Fibroblast of villous mesenchyme (primary cell): ENCODE measurements at regions not wholly inside any gene's neighbourhood (a gene's known extent, or its start where the extent isn't known, plus 50 kb on each side); places are given as distances from the start of the nearest gene placed in this dataset.
A peak's percentile ranks its signal among the peaks of the same experiment; 100 is the strongest.
"Not testable (repeated sequence)": the region's sequence is repeated elsewhere in the genome, so short reads cannot be mapped to it uniquely, and the experiment has no call there.

Source experiments
- DNase-seq: peaks from one replicate; pipeline ENCODE4 v3.0.0-alpha.2; 2010; ENCODE audit warnings: low read depth
- H3K4me3 ChIP-seq: 2 replicates; pipeline ENCODE4 v1.5.1; 2011; ENCODE audit warnings: low read depth, mild to moderate bottlenecking, low read length
- CTCF ChIP-seq: IDR thresholded peaks from 2 replicates; pipeline ENCODE4 v1.5.1; 2012; ENCODE audit warnings: low read depth, mild to moderate bottlenecking, low read length; ENCODE audit not compliant: insufficient read depth

GRCh38 chrX:50967736-50968135, 57.2 kb downstream of the BMP15 start:
- no peak overlapping the region for H3K4me3 ChIP-seq
- TF ChIP-seq CTCF, result no peak
- DNase-seq, result no peak

- H3K4me3 ChIP-seq, DNase-seq: not testable (repeated sequence)
Observed at GRCh38 chrX:50968871-50969635, 58.5 kb downstream of the BMP15 start.

- H3K4me3 ChIP-seq, result no peak overlapping the region
- no peak for DNase-seq
- TF ChIP-seq CTCF, result no peak
Observed at GRCh38 chrX:50971395-50971794, 60.9 kb downstream of the BMP15 start.

GRCh38 chrX:50973199-50973598, 62.7 kb downstream of the BMP15 start:
- H3K4me3 ChIP-seq, result no peak overlapping the region
- no peak for TF ChIP-seq CTCF
- no peak for DNase-seq

- H3K4me3 ChIP-seq, result no peak overlapping the region
- no peak for DNase-seq
- TF ChIP-seq CTCF, result no peak
Observed at GRCh38 chrX:50978920-50979682, 68.6 kb downstream of the BMP15 start.

DNA sequence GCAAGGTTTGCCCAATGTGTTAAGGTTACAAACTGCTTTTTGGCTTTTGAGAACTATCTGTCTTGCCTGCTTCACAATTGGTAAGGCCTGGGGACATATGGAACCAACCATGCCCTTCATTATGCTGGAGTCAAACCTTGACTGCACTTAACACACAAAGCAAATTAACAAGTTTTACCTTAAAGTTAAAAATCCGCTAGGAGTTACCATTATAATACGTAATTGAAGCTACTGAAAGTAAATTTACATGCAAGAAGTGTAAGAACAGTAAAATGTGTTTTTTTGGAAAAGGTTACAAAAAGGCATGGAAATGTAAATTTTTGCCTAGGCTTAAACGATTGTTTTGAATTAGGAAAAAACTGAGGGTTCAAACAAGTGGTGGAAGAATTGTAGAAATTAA, 69.7 kb downstream of the BMP15 start:
- DNase-seq, result no peak
- no peak overlapping the region for H3K4me3 ChIP-seq
- TF ChIP-seq CTCF, result no peak

DNA sequence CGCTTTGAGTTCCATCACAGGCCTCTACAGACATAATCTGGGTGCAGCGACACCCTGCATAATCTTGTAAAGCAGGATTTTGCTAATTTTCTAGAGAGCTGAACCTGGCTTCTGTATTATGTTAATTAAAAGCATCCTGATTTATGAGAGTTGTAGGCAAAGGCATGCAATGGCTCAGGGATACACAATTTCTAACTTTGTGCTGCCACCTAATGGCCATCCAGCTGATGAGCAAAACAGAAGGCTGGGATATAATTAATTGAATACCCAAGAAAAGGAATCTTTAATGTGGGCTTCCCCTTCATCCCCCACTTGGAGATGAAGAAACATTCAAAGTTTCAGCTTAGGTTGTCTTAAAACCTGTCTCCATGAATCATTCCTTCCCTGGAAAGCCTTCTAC, 78.1 kb downstream of the BMP15 start:
- TF ChIP-seq CTCF, result peak; percentile 45
- peak; percentile 13 for DNase-seq
- H3K4me3 ChIP-seq, result no peak overlapping the region
